ENCODE measurements at regions not wholly inside any gene's neighbourhood (a gene's known extent, or its start where the extent isn't known, plus 50 kb on each side); places are given as distances from the start of the nearest gene placed in this dataset.

DNA sequence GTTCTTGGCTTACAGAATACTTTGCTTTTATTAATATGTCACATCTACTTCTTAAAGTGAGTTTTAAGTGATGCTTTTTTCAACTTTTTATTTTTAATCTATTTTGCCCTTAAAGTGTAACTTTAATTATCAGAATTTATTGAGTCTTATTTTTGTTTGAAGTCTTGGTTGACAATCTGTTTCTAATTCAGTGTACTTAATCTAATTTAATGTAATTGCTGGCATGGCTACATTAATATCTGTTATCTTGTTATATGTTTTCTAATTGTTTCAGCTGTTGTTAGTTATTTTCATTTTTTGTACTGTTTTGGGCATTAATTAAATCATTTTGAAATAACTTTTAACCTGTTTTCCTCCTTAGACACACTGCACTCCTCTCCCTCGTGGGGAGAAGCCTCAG lies 558.7 kb upstream of the EYS start:
- Histone ChIP-seq H3K4me1 (ENCODE audit: control insufficient read depth, insufficient read depth, low read length) (no peaks in the 10 kb centered on the region), H3K4me3 (ENCODE audit: low read depth, low read length) (no peak overlapping the region), H3K9me3 (ENCODE audit: control insufficient read depth, insufficient read depth, low read depth, low read length) (no peaks in the 10 kb centered on the region), H3K36me3 (ENCODE audit: control insufficient read depth in 2 of 2, insufficient read depth in 1 of 2, low read length in 2 of 2) (no peaks in the 10 kb centered on the region), H3K27ac (ENCODE audit: extremely low read depth, low read depth, low read length) (no peak overlapping the region)
- POLR2A ChIA-PET: no interaction called here
- TF ChIP-seq CTCF (tag by site-specific recombination; IDR thresholded peaks at IDR 0.05) (no peak), ZNF18 (tag by site-specific recombination; IDR thresholded peaks at IDR 0.05) (no peak), ZNF596 (tag by site-specific recombination; IDR thresholded peaks at IDR 0.05) (no peak), IKZF3 (tag by site-specific recombination; IDR thresholded peaks at IDR 0.05) (no peak), ZNF391 (tag by site-specific recombination; IDR thresholded peaks at IDR 0.05; ENCODE audit: borderline replicate concordance, low read depth) (no peak), BCL11A (tag by site-specific recombination; IDR thresholded peaks at IDR 0.05; ENCODE audit: low read depth) (no peak)
- TF ChIP-seq, protein P1, sequence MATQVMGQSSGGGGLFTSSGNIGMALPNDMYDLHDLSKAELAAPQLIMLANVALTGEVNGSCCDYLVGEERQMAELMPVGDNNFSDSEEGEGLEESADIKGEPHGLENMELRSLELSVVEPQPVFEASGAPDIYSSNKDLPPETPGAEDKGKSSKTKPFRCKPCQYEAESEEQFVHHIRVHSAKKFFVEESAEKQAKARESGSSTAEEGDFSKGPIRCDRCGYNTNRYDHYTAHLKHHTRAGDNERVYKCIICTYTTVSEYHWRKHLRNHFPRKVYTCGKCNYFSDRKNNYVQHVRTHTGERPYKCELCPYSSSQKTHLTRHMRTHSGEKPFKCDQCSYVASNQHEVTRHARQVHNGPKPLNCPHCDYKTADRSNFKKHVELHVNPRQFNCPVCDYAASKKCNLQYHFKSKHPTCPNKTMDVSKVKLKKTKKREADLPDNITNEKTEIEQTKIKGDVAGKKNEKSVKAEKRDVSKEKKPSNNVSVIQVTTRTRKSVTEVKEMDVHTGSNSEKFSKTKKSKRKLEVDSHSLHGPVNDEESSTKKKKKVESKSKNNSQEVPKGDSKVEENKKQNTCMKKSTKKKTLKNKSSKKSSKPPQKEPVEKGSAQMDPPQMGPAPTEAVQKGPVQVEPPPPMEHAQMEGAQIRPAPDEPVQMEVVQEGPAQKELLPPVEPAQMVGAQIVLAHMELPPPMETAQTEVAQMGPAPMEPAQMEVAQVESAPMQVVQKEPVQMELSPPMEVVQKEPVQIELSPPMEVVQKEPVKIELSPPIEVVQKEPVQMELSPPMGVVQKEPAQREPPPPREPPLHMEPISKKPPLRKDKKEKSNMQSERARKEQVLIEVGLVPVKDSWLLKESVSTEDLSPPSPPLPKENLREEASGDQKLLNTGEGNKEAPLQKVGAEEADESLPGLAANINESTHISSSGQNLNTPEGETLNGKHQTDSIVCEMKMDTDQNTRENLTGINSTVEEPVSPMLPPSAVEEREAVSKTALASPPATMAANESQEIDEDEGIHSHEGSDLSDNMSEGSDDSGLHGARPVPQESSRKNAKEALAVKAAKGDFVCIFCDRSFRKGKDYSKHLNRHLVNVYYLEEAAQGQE (tag by site-specific recombination; IDR thresholded peaks at IDR 0.05): no peak
- CTCF ChIA-PET: no interaction called here

GRCh38 chr6:66264376-66264775 lies 557.4 kb upstream of the EYS start:
- Histone ChIP-seq H3K27ac (ENCODE audit: extremely low read depth, low read depth, low read length) (no peak overlapping the region), H3K4me3 (ENCODE audit: low read depth, low read length) (no peak overlapping the region), H3K9me3 (ENCODE audit: control insufficient read depth, insufficient read depth, low read depth, low read length) (no peaks in the 10 kb centered on the region), H3K4me1 (ENCODE audit: control insufficient read depth, insufficient read depth, low read length) (no peaks in the 10 kb centered on the region), H3K36me3 (ENCODE audit: control insufficient read depth in 2 of 2, insufficient read depth in 1 of 2, low read length in 2 of 2) (no peaks in the 10 kb centered on the region)
- CTCF ChIA-PET: no interaction called here
- POLR2A ChIA-PET: no interaction called here
- TF ChIP-seq TCF7L2 (IDR thresholded peaks at IDR 0.05; ENCODE audit: borderline replicate concordance, low read depth, low read length): no peak
- no peak for TF ChIP-seq ZNF768 (tag by site-specific recombination; IDR thresholded peaks at IDR 0.05)
- TF ChIP-seq ZNF112 (tag by site-specific recombination; IDR thresholded peaks at IDR 0.05): no peak
- TF ChIP-seq ZNF555 (tag by site-specific recombination; conservative IDR thresholded peaks at IDR 0.05): no peak
- TF ChIP-seq, protein P1 (tag by site-specific recombination; IDR thresholded peaks at IDR 0.05): no peak
- TF ChIP-seq ZNF785 (tag by site-specific recombination; IDR thresholded peaks at IDR 0.05): no peak
- TF ChIP-seq ZNF501 (tag by site-specific recombination; IDR thresholded peaks at IDR 0.05): no peak
- TF ChIP-seq AEBP2 (tag by site-specific recombination; IDR thresholded peaks at IDR 0.05; ENCODE audit: borderline replicate concordance): no peak

All from HEK293 (cell line).